Right lobe of liver (tissue), 6 donors: ENCODE measurements at regions not wholly inside any gene's neighbourhood (a gene's known extent, or its start where the extent isn't known, plus 50 kb on each side); places are given as distances from the start of the nearest gene placed in this dataset.

Source experiments
- ATAC-seq, 4 donors: fragments of 200-7000 bp; cut with Tn5 transposase; one replicate each; pipeline ENCODE4 v1.9.1; 2020; ENCODE audit warnings: mild to moderate bottlenecking in 4 of 4, moderate library complexity in 4 of 4
- DNase-seq, 3 donors: peaks; one replicate each; pipeline ENCODE4 v3.0.0-alpha.2; 2020
- H3K27ac ChIP-seq, 3 donors: fragments of 200-600 bp; one replicate each; pipeline ENCODE4 v1.8.0; 2022
- H3K27me3 ChIP-seq, 2 donors: fragments of 200-600 bp; one replicate each; pipeline ENCODE4 v1.8.0; 2022
- H3K36me3 ChIP-seq, 4 donors: fragments of 200-600 bp; sonication (generic) in 1 of 4; one replicate each; pipeline versions ENCODE4 v1.5.1 to v1.8.0; 2017 to 2022; ENCODE audit warnings: control low read depth in 1 of 4
- H3K4me1 ChIP-seq, 4 donors: fragments of 200-600 bp; sonication (generic) in 1 of 4; one replicate each; pipeline versions ENCODE4 v1.5.1 to v1.8.0; 2017 to 2022; ENCODE audit warnings: control low read depth in 1 of 4
- H3K4me3 ChIP-seq, 3 donors: fragments of 200-600 bp; one replicate each; pipeline ENCODE4 v1.8.0; 2022
- H3K9me3 ChIP-seq, 4 donors: fragments of 200-600 bp; sonication (generic) in 1 of 4; one replicate each; pipeline versions ENCODE4 v1.5.1 to v1.8.0; 2017 to 2022; ENCODE audit warnings: control low read depth in 1 of 4
- CTCF ChIP-seq, 4 donors: fragments of 200-600 bp in 3 of 4; fragments of 450-650 bp in 1 of 4; IDR thresholded peaks; one replicate each; pipeline versions ENCODE4 v1.5.1 to v1.8.0; 2016 to 2022; ENCODE audit warnings: antibody characterized with exemption in 4 of 4, mild to moderate bottlenecking in 2 of 4
- POLR2A ChIP-seq: fragments of 450-650 bp; IDR thresholded peaks from one replicate; pipeline ENCODE4 v1.6.1; 2017; ENCODE audit warnings: antibody characterized with exemption, mild to moderate bottlenecking
- WGBS: methylation state at CpG from one replicate; pipeline ENCODE4 v1.1.6; 2018; ENCODE audit warnings: low coverage, low lambda C conversion rate; ENCODE audit not compliant: insufficient coverage; ENCODE audit errors: missing lambda C conversion rate; 5-methylcytosine and 5-hydroxymethylcytosine counted together
- intact Hi-C, 2 donors: fragments of 100-400 bp; cut with DNase I; formaldehyde crosslinking; loops; one replicate each; pipeline versions ENCODE4 v1.11.2 to v1.14.1; 2022
- donor health status: DM: no; HTN: yes; CAD: no.
- donor health status: DM: no; HTN: no; CAD: no.
- donor health status: DM: no; HTN: no; CAD: no.
- donor health status: DM: no; HTN: yes; CAD: no.
- donor health status: DM: no; HTN: yes; CAD: no.

- Histone ChIP-seq H3K4me3 (no peak overlapping the region), H3K9me3 (no peaks in the 10 kb centered on the region), H3K27ac (no peak overlapping the region), H3K4me1 (no peaks in the 10 kb centered on the region), H3K27me3 (no peaks in the 10 kb centered on the region), H3K36me3 (no peaks in the 10 kb centered on the region)
- intact Hi-C loops, result no loop called here
- DNase-seq (no peak), ATAC-seq (no peak)
- WGBS, result 66% methylated on average over 3 of the region's 3 CpGs
- TF ChIP-seq CTCF (IDR thresholded peaks at IDR 0.05) (no peak), POLR2A (no peak)
Measured at GRCh38 chr15:69669446-69669845, 216.8 kb downstream of the RPLP1 start.

GRCh38 chr15:69673291-69673881 lies 220.8 kb downstream of the RPLP1 start:
- intact Hi-C loops, result no loop called here
- TF ChIP-seq CTCF (IDR thresholded peaks at IDR 0.05) (no peak), POLR2A (no peak)
- Histone ChIP-seq H3K9me3 (no peaks in the 10 kb centered on the region), H3K4me1 (no peaks in the 10 kb centered on the region), H3K27me3 (no peaks in the 10 kb centered on the region), H3K36me3 (no peaks in the 10 kb centered on the region), H3K4me3 (no peak overlapping the region), H3K27ac (no peak overlapping the region)
- WGBS, result 77% methylated on average over 6 of the region's 11 CpGs
- no peak for DNase-seq
- no peak for ATAC-seq

GRCh38 chr15:69675731-69676130 lies 223.1 kb downstream of the RPLP1 start:
- TF ChIP-seq POLR2A (no peak), CTCF (IDR thresholded peaks at IDR 0.05) (no peak)
- no peaks in the 10 kb centered on the region for H3K27me3 ChIP-seq
- intact Hi-C loops, result no loop called here
- H3K4me1 ChIP-seq, result no peaks in the 10 kb centered on the region
- H3K36me3 ChIP-seq, result no peaks in the 10 kb centered on the region
- no peak overlapping the region for H3K4me3 ChIP-seq
- H3K27ac ChIP-seq, result no peak overlapping the region
- ATAC-seq (no peak), DNase-seq (no peak)
- WGBS, result 56% methylated on average over 2 of the region's 2 CpGs
- H3K9me3 ChIP-seq, result no peaks in the 10 kb centered on the region

- no peak overlapping the region for H3K4me3 ChIP-seq
- TF ChIP-seq CTCF (IDR thresholded peaks at IDR 0.05) (no peak), POLR2A (no peak)
- no peak overlapping the region for H3K27ac ChIP-seq
- ATAC-seq (no peak), DNase-seq (no peak)
- no peaks in the 10 kb centered on the region for H3K36me3 ChIP-seq
- intact Hi-C loops, result no loop called here
- 40% methylated on average over 3 of the region's 4 CpGs for WGBS
- H3K27me3 ChIP-seq, result no peaks in the 10 kb centered on the region
- no peaks in the 10 kb centered on the region for H3K4me1 ChIP-seq
- H3K9me3 ChIP-seq, result no peaks in the 10 kb centered on the region
Measured at GRCh38 chr15:69677403-69677802, 224.8 kb downstream of the RPLP1 start.
